ENCODE measurements at regions not wholly inside any gene's neighbourhood (a gene's known extent, or its start where the extent isn't known, plus 50 kb on each side); places are given as distances from the start of the nearest gene placed in this dataset.

DNA sequence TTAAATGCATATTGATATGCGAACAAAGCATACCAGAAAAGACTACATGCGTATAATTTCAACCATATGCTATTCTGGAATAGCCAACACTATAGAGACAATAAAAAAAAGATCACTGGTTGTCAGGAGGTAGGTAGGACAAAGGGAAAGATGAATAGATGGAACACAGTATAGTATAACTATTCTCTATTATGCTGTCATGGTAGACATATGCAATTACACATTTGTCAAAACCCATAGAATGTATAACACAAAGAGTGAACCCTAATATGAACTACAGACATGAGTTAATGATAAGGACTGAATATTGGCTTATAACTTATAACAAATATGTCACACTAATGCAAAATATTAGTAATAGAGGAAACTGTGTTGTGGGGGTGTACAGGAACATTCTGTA lies 460.8 kb downstream of the TAF11L14 start (continued):
- TF ChIP-seq, protein P1, sequence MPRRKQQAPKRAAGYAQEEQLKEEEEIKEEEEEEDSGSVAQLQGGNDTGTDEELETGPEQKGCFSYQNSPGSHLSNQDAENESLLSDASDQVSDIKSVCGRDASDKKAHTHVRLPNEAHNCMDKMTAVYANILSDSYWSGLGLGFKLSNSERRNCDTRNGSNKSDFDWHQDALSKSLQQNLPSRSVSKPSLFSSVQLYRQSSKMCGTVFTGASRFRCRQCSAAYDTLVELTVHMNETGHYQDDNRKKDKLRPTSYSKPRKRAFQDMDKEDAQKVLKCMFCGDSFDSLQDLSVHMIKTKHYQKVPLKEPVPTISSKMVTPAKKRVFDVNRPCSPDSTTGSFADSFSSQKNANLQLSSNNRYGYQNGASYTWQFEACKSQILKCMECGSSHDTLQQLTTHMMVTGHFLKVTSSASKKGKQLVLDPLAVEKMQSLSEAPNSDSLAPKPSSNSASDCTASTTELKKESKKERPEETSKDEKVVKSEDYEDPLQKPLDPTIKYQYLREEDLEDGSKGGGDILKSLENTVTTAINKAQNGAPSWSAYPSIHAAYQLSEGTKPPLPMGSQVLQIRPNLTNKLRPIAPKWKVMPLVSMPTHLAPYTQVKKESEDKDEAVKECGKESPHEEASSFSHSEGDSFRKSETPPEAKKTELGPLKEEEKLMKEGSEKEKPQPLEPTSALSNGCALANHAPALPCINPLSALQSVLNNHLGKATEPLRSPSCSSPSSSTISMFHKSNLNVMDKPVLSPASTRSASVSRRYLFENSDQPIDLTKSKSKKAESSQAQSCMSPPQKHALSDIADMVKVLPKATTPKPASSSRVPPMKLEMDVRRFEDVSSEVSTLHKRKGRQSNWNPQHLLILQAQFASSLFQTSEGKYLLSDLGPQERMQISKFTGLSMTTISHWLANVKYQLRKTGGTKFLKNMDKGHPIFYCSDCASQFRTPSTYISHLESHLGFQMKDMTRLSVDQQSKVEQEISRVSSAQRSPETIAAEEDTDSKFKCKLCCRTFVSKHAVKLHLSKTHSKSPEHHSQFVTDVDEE (CRISPR knock-in tag; IDR thresholded peaks at IDR 0.05) = no peak

DNA sequence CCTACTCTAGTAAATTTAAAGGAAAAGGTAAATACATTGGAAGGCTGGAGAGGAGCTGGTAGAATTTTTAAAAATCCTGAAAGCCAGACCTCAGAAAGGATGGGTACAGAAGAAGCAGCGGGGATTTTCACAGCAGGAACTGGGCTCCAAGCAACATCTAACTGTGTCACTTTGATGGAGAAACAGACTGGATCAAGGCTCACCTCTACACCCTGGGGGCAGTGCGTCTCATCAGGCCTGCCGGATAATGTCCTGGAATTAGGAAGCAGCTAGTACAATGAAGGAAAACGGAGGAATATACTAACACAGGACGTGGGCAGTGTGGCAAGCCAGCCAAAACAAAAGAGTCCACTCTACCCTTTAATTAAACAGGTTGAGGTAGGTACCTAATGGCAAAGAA lies 463.6 kb downstream of the TAF11L14 start:
- no peak for ATAC-seq
- TF ChIP-seq OSR1 (CRISPR knock-in tag; IDR thresholded peaks at IDR 0.05) (no peak), PPARA (CRISPR knock-in tag; IDR thresholded peaks at IDR 0.05; ENCODE audit: borderline replicate concordance) (no peak), ZNF8 (CRISPR knock-in tag; IDR thresholded peaks at IDR 0.05) (no peak), ARNTL (CRISPR knock-in tag; IDR thresholded peaks at IDR 0.05; ENCODE audit: borderline replicate concordance, low read depth) (no peak), ZFP3 (CRISPR knock-in tag; IDR thresholded peaks at IDR 0.05) (no peak), ZNF565 (CRISPR knock-in tag; conservative IDR thresholded peaks at IDR 0.05; ENCODE audit: low read depth) (no peak)
- TF ChIP-seq, protein P1 (CRISPR knock-in tag; IDR thresholded peaks at IDR 0.05) = no peak
- TF ChIP-seq, protein P2, sequence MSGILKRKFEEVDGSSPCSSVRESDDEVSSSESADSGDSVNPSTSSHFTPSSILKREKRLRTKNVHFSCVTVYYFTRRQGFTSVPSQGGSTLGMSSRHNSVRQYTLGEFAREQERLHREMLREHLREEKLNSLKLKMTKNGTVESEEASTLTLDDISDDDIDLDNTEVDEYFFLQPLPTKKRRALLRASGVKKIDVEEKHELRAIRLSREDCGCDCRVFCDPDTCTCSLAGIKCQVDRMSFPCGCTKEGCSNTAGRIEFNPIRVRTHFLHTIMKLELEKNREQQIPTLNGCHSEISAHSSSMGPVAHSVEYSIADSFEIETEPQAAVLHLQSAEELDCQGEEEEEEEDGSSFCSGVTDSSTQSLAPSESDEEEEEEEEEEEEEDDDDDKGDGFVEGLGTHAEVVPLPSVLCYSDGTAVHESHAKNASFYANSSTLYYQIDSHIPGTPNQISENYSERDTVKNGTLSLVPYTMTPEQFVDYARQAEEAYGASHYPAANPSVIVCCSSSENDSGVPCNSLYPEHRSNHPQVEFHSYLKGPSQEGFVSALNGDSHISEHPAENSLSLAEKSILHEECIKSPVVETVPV (CRISPR knock-in tag; IDR thresholded peaks at IDR 0.05) = no peak
- TF ChIP-seq, protein P3, sequence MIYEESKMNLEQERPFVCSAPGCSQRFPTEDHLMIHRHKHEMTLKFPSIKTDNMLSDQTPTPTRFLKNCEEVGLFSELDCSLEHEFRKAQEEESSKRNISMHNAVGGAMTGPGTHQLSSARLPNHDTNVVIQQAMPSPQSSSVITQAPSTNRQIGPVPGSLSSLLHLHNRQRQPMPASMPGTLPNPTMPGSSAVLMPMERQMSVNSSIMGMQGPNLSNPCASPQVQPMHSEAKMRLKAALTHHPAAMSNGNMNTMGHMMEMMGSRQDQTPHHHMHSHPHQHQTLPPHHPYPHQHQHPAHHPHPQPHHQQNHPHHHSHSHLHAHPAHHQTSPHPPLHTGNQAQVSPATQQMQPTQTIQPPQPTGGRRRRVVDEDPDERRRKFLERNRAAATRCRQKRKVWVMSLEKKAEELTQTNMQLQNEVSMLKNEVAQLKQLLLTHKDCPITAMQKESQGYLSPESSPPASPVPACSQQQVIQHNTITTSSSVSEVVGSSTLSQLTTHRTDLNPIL (CRISPR knock-in tag; IDR thresholded peaks at IDR 0.05; ENCODE audit: low read depth) = no peak

DNA sequence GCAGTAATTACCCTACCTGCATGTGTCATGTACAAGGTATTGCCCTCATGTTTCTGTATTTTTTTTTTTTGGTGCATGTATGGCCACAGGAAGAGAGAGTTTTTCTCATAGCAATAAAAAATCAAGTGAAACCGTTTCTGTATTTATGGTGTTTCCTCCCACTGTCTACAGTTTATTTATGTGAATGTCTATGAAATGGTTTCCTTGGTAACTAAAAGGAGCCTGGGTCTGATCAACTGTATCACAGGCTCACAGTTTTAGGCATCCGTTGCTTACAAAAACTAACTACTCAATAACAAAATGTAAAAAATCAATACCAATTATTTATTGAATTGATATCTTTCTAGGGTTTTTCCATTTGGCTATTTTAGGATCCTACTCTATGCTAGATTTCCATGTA lies 464.4 kb downstream of the TAF11L14 start:
- TF ChIP-seq ISL1 (CRISPR knock-in tag; IDR thresholded peaks at IDR 0.05) = no peak
- TF ChIP-seq GLIS3 (CRISPR knock-in tag; IDR thresholded peaks at IDR 0.05) = no peak
- no peak for TF ChIP-seq ZFP30 (CRISPR knock-in tag; IDR thresholded peaks at IDR 0.05)
- TF ChIP-seq, protein P4, sequence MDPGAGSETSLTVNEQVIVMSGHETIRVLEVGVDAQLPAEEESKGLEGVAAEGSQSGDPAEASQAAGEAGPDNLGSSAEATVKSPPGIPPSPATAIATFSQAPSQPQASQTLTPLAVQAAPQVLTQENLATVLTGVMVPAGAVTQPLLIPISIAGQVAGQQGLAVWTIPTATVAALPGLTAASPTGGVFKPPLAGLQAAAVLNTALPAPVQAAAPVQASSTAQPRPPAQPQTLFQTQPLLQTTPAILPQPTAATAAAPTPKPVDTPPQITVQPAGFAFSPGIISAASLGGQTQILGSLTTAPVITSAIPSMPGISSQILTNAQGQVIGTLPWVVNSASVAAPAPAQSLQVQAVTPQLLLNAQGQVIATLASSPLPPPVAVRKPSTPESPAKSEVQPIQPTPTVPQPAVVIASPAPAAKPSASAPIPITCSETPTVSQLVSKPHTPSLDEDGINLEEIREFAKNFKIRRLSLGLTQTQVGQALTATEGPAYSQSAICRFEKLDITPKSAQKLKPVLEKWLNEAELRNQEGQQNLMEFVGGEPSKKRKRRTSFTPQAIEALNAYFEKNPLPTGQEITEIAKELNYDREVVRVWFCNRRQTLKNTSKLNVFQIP (CRISPR knock-in tag; IDR thresholded peaks at IDR 0.05; ENCODE audit: borderline replicate concordance, low read depth) = no peak
- TF ChIP-seq RARB (CRISPR knock-in tag; IDR thresholded peaks at IDR 0.05) = no peak
- TF ChIP-seq ZNF565 (CRISPR knock-in tag; conservative IDR thresholded peaks at IDR 0.05; ENCODE audit: low read depth) = no peak
- TF ChIP-seq ESRRG (CRISPR knock-in tag; IDR thresholded peaks at IDR 0.05) = no peak
- TF ChIP-seq ZNF8 (CRISPR knock-in tag; IDR thresholded peaks at IDR 0.05) = no peak
- TF ChIP-seq TOX (CRISPR knock-in tag; IDR thresholded peaks at IDR 0.05; ENCODE audit: borderline replicate concordance) = no peak
- TF ChIP-seq SNAI2 (CRISPR knock-in tag; IDR thresholded peaks at IDR 0.05) = no peak
- TF ChIP-seq OSR1 (CRISPR knock-in tag; IDR thresholded peaks at IDR 0.05) = no peak
- TF ChIP-seq, protein P1 (CRISPR knock-in tag; IDR thresholded peaks at IDR 0.05) = no peak
- TF ChIP-seq TCF4 (CRISPR knock-in tag; IDR thresholded peaks at IDR 0.05; ENCODE audit: borderline replicate concordance) = no peak

More for the DNA sequence above, 464.4 kb downstream of the TAF11L14 start:
- ATAC-seq = no peak
